HCT116 (cell line): ENCODE measurements at regions not wholly inside any gene's neighbourhood (a gene's known extent, or its start where the extent isn't known, plus 50 kb on each side); places are given as distances from the start of the nearest gene placed in this dataset.

Experiments
- ATAC-seq: fragments of 200-7000 bp; cut with Tn5 transposase; 2 replicates; pipeline ENCODE4 v1.9.1; 2020; ENCODE audit warnings: mild to moderate bottlenecking, moderate library complexity
- BruUV-seq: library from RNA; stranded (reverse); fragments of 400-500 nt; replicated peaks from 2 replicates; lab custom pipeline; 2021; lab: Mats Ljungman, UMichigan
- CTCF ChIA-PET: fragments of 300-600 bp; sonication (Branson Sonifier 250); formaldehyde crosslinking; loops from one replicate; lab custom pipeline; 2021; ENCODE audit warnings: antibody characterized with exemption; lab: Charles Lee
- POLR2A ChIA-PET: fragments of 300-600, 350-600 bp; sonication (Branson Sonifier 250); formaldehyde crosslinking; loops from one replicate; lab custom pipeline; 2021; ENCODE audit warnings: antibody characterized with exemption; lab: Charles Lee
- RAD21 ChIA-PET, 2 experiments: fragments of 300-600 bp; sonication (Branson Sonifier 250); formaldehyde crosslinking; loops; one replicate each; lab custom pipeline; 2023; ENCODE audit warnings: low total read pairs in 2 of 2; ENCODE audit not compliant: uncharacterized antibody in 2 of 2, unreplicated experiment in 2 of 2, low non-redundant PET in 1 of 2; lab: Charles Lee
- DNase-seq: peaks from one replicate; pipeline ENCODE4 v3.0.0-alpha.2; 2010; ENCODE audit warnings: low read depth, low spot score
- H2AFZ ChIP-seq: fragments of 200-600 bp; shearing (Covaris generic), sonication (generic); 2 replicates; pipeline ENCODE4 v1.6.1; 2017; ENCODE audit warnings: low read depth, mixed run types, mixed read lengths, antibody characterized with exemption, low read length; ENCODE audit not compliant: poor library complexity, severe bottlenecking
- H3K27ac ChIP-seq: 2 replicates; pipeline ENCODE4 v1.5.1; 2012; ENCODE audit warnings: low read depth, low read length
- H3K27me3 ChIP-seq: fragments of 200-600 bp; sonication (generic); 2 replicates; pipeline ENCODE4 v1.6.1; 2016; ENCODE audit warnings: mixed run types, low read length, mixed read lengths; ENCODE audit not compliant: insufficient read depth
- H3K36me3 ChIP-seq, 2 experiments: fragments of 200-500 bp in 1 of 2; fragments of 200-600 bp in 1 of 2; sonication (Bioruptor generic) in 1 of 2; sonication (generic) in 1 of 2; 2 replicates each; pipeline versions ENCODE4 v1.5.1 to v1.6.1; 2014 to 2016; ENCODE audit warnings: low read length in 2 of 2, inconsistent platforms in 1 of 2, mixed read lengths in 1 of 2, mixed run types in 1 of 2; ENCODE audit not compliant: insufficient read depth in 2 of 2, control insufficient read depth in 1 of 2
- H3K4me1 ChIP-seq, 2 experiments: fragments of 200-600 bp in 1 of 2; sonication (generic) in 1 of 2; 2 replicates each; pipeline versions ENCODE4 v1.5.1 to v1.6.1; 2012 to 2017; ENCODE audit warnings: low read length in 2 of 2, inconsistent platforms in 1 of 2, mild to moderate bottlenecking in 1 of 2, mixed read lengths in 1 of 2, mixed run types in 1 of 2, moderate library complexity in 1 of 2; ENCODE audit not compliant: insufficient read depth in 2 of 2, control insufficient read depth in 1 of 2
- H3K4me2 ChIP-seq: fragments of 200-600 bp; sonication (generic); 2 replicates; pipeline ENCODE4 v1.6.1; 2017; ENCODE audit warnings: mixed run types, low read length, mixed read lengths
- H3K4me3 ChIP-seq, 2 experiments: fragments of 200-600 bp in 1 of 2; sonication (generic) in 1 of 2; replicated peaks in 1 of 2; 2 replicates each; pipeline ENCODE4 v1.5.1; 2011 to 2016; ENCODE audit warnings: low read length in 2 of 2, control low read depth in 1 of 2, low read depth in 1 of 2, mild to moderate bottlenecking in 1 of 2, mixed read lengths in 1 of 2, mixed run types in 1 of 2
- H3K79me2 ChIP-seq: fragments of 200-600 bp; sonication (generic); 2 replicates; pipeline ENCODE4 v1.6.1; 2017; ENCODE audit warnings: mild to moderate bottlenecking, mixed run types, low read length, moderate library complexity, mixed read lengths; ENCODE audit not compliant: insufficient read depth
- H3K9ac ChIP-seq: fragments of 200-600 bp; sonication (generic); 2 replicates; pipeline ENCODE4 v1.6.1; 2016; ENCODE audit warnings: low read length, mixed read lengths
- H3K9me2 ChIP-seq: fragments of 200-600 bp; sonication (generic), shearing (Covaris generic); 2 replicates; pipeline ENCODE4 v1.6.1; 2017; ENCODE audit warnings: mixed run types, mild to moderate bottlenecking, moderate library complexity; ENCODE audit not compliant: insufficient read depth
- H3K9me3 ChIP-seq, 2 experiments: fragments of 200-500 bp in 1 of 2; fragments of 200-600 bp in 1 of 2; sonication (Bioruptor generic) in 1 of 2; sonication (generic) in 1 of 2; 2 replicates each; pipeline ENCODE4 v1.6.1; 2014 to 2017; ENCODE audit warnings: low read length in 2 of 2, mixed read lengths in 2 of 2, inconsistent platforms in 1 of 2, low read depth in 1 of 2, mild to moderate bottlenecking in 1 of 2, mixed run types in 1 of 2, moderate library complexity in 1 of 2; ENCODE audit not compliant: control insufficient read depth in 1 of 2, insufficient read depth in 1 of 2
- H4K20me1 ChIP-seq: fragments of 200-600 bp; sonication (generic), shearing (Covaris generic); 2 replicates; pipeline ENCODE4 v1.6.1; 2017; ENCODE audit warnings: mixed run types, mild to moderate bottlenecking, moderate library complexity; ENCODE audit not compliant: insufficient read depth
- ATF3 ChIP-seq: IDR thresholded peaks from 2 replicates; pipeline ENCODE4 v1.6.1; 2012
- CBX3 ChIP-seq: IDR thresholded peaks from 2 replicates; pipeline ENCODE4 v1.6.1; 2012; ENCODE audit warnings: low read depth
- CEBPB ChIP-seq: IDR thresholded peaks from 2 replicates; pipeline ENCODE4 v1.6.1; 2012; ENCODE audit warnings: low read depth
- CTCF ChIP-seq, 3 experiments: fragments of 200-600 bp in 1 of 3; sonication (generic) in 1 of 3; IDR thresholded peaks in 2 of 3; conservative IDR thresholded peaks in 1 of 3; 2 replicates each; pipeline ENCODE4 v1.5.1; 2012 to 2017; ENCODE audit warnings: low read depth in 2 of 3, low read length in 2 of 3, antibody characterized with exemption in 1 of 3, borderline replicate concordance in 1 of 3, control low read depth in 1 of 3, mild to moderate bottlenecking in 1 of 3, mixed read lengths in 1 of 3, mixed run types in 1 of 3, moderate library complexity in 1 of 3; ENCODE audit not compliant: insufficient read depth in 1 of 3
- EGR1 ChIP-seq: IDR thresholded peaks from 2 replicates; pipeline ENCODE4 v1.6.1; 2012; ENCODE audit warnings: low read depth
- ELF1 ChIP-seq: IDR thresholded peaks from 2 replicates; pipeline ENCODE4 v1.6.1; 2012; ENCODE audit warnings: low read depth, borderline replicate concordance
- EZH2phosphoT487 ChIP-seq: fragments of 200-600 bp; IDR thresholded peaks from 2 replicates; pipeline ENCODE4 v1.6.1; 2018; ENCODE audit warnings: antibody characterized with exemption, borderline replicate concordance
- JUND ChIP-seq: IDR thresholded peaks from 2 replicates; pipeline ENCODE4 v1.6.1; 2012
- POLR2A ChIP-seq: IDR thresholded peaks from 2 replicates; pipeline ENCODE4 v1.7.0; 2011; ENCODE audit warnings: borderline replicate concordance; ENCODE audit not compliant: insufficient read depth, insufficient read length; ENCODE audit errors: extremely low read depth
- POLR2AphosphoS5 ChIP-seq: IDR thresholded peaks from 2 replicates; pipeline ENCODE4 v1.6.1; 2011; ENCODE audit warnings: mild to moderate bottlenecking, low read depth, low read length, moderate library complexity
- RAD21 ChIP-seq: IDR thresholded peaks from 2 replicates; pipeline ENCODE4 v1.6.1; 2012; ENCODE audit warnings: low read depth, mild to moderate bottlenecking
- SP1 ChIP-seq: IDR thresholded peaks from 2 replicates; pipeline ENCODE4 v1.6.1; 2012; ENCODE audit warnings: low read depth
- ZBTB33 ChIP-seq: IDR thresholded peaks from 2 replicates; pipeline ENCODE4 v1.6.1; 2011; ENCODE audit warnings: mild to moderate bottlenecking, low read length, moderate library complexity; ENCODE audit not compliant: insufficient replicate concordance; ENCODE audit errors: extremely low read depth
- ZFX ChIP-seq: fragments of 450-650 bp; IDR thresholded peaks from 2 replicates; pipeline ENCODE4 v1.6.1; 2017
- ZNF274 ChIP-seq: fragments of 200-500 bp; sonication (Bioruptor generic); IDR thresholded peaks from 2 replicates; pipeline ENCODE4 v1.6.1; 2014; ENCODE audit warnings: mild to moderate bottlenecking, low read depth, low read length, inconsistent platforms
- intact Hi-C: fragments of 100-400 bp; cut with micrococcal nuclease; formaldehyde crosslinking; loops from 2 replicates; pipeline ENCODE4 v1.10.0; 2022

GRCh38 chr5:159512064-159512463 is 181.8 kb upstream of the IL12B start:
- no peak overlapping the region for H3K27ac ChIP-seq
- H3K27me3 ChIP-seq: no peaks in the 10 kb centered on the region
- H3K4me1 ChIP-seq: peaks cover 8 to 19% of the 10 kb centered on the region in 2 experiments
- H3K4me2 ChIP-seq: no peak overlapping the region
- H3K9ac ChIP-seq: no peak overlapping the region
- H3K9me2 ChIP-seq: no peaks in the 10 kb centered on the region
- no peak overlapping the region for H2AFZ ChIP-seq
- DNase-seq: no peak
- no peaks in the 10 kb centered on the region for H4K20me1 ChIP-seq
- H3K4me3 ChIP-seq: no peak overlapping the region
- intact Hi-C loops: no loop called here
- ChIA-PET RAD21 (no interaction called here), POLR2A (no interaction called here), CTCF (no interaction called here)
- H3K79me2 ChIP-seq: no peaks in the 10 kb centered on the region
- H3K36me3 ChIP-seq: no peaks in the 10 kb centered on the region
- TF ChIP-seq RAD21: no peak
- no peak for TF ChIP-seq EGR1
- TF ChIP-seq JUND: no peak
- no peak for TF ChIP-seq ATF3
- no peak for TF ChIP-seq ZFX
- no peak for TF ChIP-seq CEBPB
- TF ChIP-seq EZH2phosphoT487: no peak
- TF ChIP-seq ELF1: no peak
- no peak for TF ChIP-seq POLR2AphosphoS5
- no peak for ATAC-seq
- H3K9me3 ChIP-seq: no peaks in the 10 kb centered on the region
- BruUV-seq: no TSS peak

- ChIA-PET POLR2A (interaction anchor here (0.7 kb wide), 1 partner anchor 464 kb away, joined by 3 read pairs; no protein-coding TSS in a partner anchor), CTCF (interaction anchor here (1.1 kb wide), 1 partner anchor 398 kb away, joined by 3 read pairs; no protein-coding TSS in a partner anchor), RAD21 (no interaction called here)
- Histone ChIP-seq H2AFZ (no peak overlapping the region), H3K9me2 (no peaks in the 10 kb centered on the region), H3K27ac (no peak overlapping the region), H3K9me3 (no peaks in the 10 kb centered on the region), H3K79me2 (no peaks in the 10 kb centered on the region), H3K9ac (no peak overlapping the region), H3K27me3 (no peaks in the 10 kb centered on the region), H3K4me1 (peaks cover 8 to 19% of the 10 kb centered on the region in 2 experiments), H3K4me3 (no peak overlapping the region), H3K4me2 (no peak overlapping the region), H3K36me3 (no peaks in the 10 kb centered on the region), H4K20me1 (no peaks in the 10 kb centered on the region)
- intact Hi-C loops: no loop called here
- no peak for TF ChIP-seq SP1
- TF ChIP-seq EGR1: no peak
- TF ChIP-seq ATF3: no peak
- no peak for TF ChIP-seq POLR2A
- TF ChIP-seq CBX3: no peak
- TF ChIP-seq ZBTB33: no peak
- no peak for TF ChIP-seq ZNF274
- no peak for TF ChIP-seq JUND
- no peak for TF ChIP-seq CTCF (IDR thresholded peaks at IDR 0.05 in 2 of 3, conservative IDR thresholded peaks at IDR 0.05 in 1 of 3; ENCODE audit: borderline replicate concordance in 1 of 3, insufficient read depth in 1 of 3, low read depth in 2 of 3, low read length in 2 of 3)
- no TSS peak for BruUV-seq
- DNase-seq: no peak
- ATAC-seq: no peak
Measured at GRCh38 chr5:159514229-159514810, 184.0 kb upstream of the IL12B start.
